Kidney epithelial cell (primary cell): ENCODE measurements at regions not wholly inside any gene's neighbourhood (a gene's known extent, or its start where the extent isn't known, plus 50 kb on each side); places are given as distances from the start of the nearest gene placed in this dataset.

ENCODE experiments used
- DNase-seq: peaks from one replicate; pipeline ENCODE4 v3.0.0-alpha.2; 2010; ENCODE audit warnings: low read depth
- H3K27me3 ChIP-seq: 2 replicates; pipeline ENCODE4 v1.6.0; 2011; ENCODE audit warnings: low read length; ENCODE audit not compliant: control insufficient read depth, insufficient read depth
- H3K36me3 ChIP-seq: 2 replicates; pipeline ENCODE4 v1.5.1; 2011; ENCODE audit warnings: low read length; ENCODE audit not compliant: control insufficient read depth, insufficient read depth
- H3K4me3 ChIP-seq: 2 replicates; pipeline ENCODE4 v1.5.1; 2011; ENCODE audit warnings: low read depth, mild to moderate bottlenecking, control low read depth, low read length
- CTCF ChIP-seq: IDR thresholded peaks from 2 replicates; pipeline ENCODE4 v1.5.1; 2011; ENCODE audit warnings: mild to moderate bottlenecking, moderate library complexity, low read length, control low read depth, inconsistent platforms; ENCODE audit not compliant: insufficient read depth, poor library complexity, severe bottlenecking

GRCh38 chr6:151702851-151703658 lies 104.4 kb upstream of the ESR1 start:
- H3K4me3 ChIP-seq = no peak overlapping the region
- no peaks in the 10 kb centered on the region for H3K27me3 ChIP-seq
- no peak for DNase-seq
- TF ChIP-seq CTCF = no peak
- H3K36me3 ChIP-seq = no peaks in the 10 kb centered on the region

- Histone ChIP-seq H3K27me3 (no peaks in the 10 kb centered on the region), H3K36me3 (no peaks in the 10 kb centered on the region), H3K4me3 (no peak overlapping the region)
- TF ChIP-seq CTCF = no peak
- no peak for DNase-seq
These were observed 103.1 kb upstream of the ESR1 start for GRCh38 chr6:151704383-151704782.

- H3K27me3 ChIP-seq = no peaks in the 10 kb centered on the region
- no peak for TF ChIP-seq CTCF
- DNase-seq = no peak
- H3K4me3 ChIP-seq = no peak overlapping the region
- H3K36me3 ChIP-seq = no peaks in the 10 kb centered on the region
These were observed 101.3 kb upstream of the ESR1 start for GRCh38 chr6:151705993-151706733.

GRCh38 chr6:151709329-151709728 lies 98.2 kb upstream of the ESR1 start:
- no peaks in the 10 kb centered on the region for H3K27me3 ChIP-seq
- no peak for DNase-seq
- H3K4me3 ChIP-seq = no peak overlapping the region
- no peak for TF ChIP-seq CTCF
- no peaks in the 10 kb centered on the region for H3K36me3 ChIP-seq

GRCh38 chr6:151716526-151716932 lies 91.0 kb upstream of the ESR1 start:
- no peak for TF ChIP-seq CTCF
- no peaks in the 10 kb centered on the region for H3K27me3 ChIP-seq
- DNase-seq = no peak
- no peaks in the 10 kb centered on the region for H3K36me3 ChIP-seq
- no peak overlapping the region for H3K4me3 ChIP-seq
